PC-3 (cell line): ENCODE measurements at regions not wholly inside any gene's neighbourhood (a gene's known extent, or its start where the extent isn't known, plus 50 kb on each side); places are given as distances from the start of the nearest gene placed in this dataset.

Source experiments
- EZH2 ChIP-seq: fragments of 300-600 bp; sonication (generic); IDR thresholded peaks from one replicate; pipeline ENCODE4 v1.6.1; 2017; ENCODE audit warnings: antibody characterized with exemption, mild to moderate bottlenecking, low read length; ENCODE audit not compliant: unreplicated experiment
- EZH2phosphoT487 ChIP-seq: fragments of 300-600 bp; sonication (generic); IDR thresholded peaks from 2 replicates; pipeline ENCODE4 v1.6.1; 2018; ENCODE audit warnings: mild to moderate bottlenecking, antibody characterized with exemption, low read length, borderline replicate concordance
- TF ChIP-seq, protein P1 (sequence below): fragments of 300-600 bp; sonication (generic); conservative IDR thresholded peaks from 2 replicates; pipeline ENCODE4 v1.5.1; 2017; ENCODE audit warnings: antibody characterized with exemption, low read depth, mild to moderate bottlenecking, low read length

DNA sequence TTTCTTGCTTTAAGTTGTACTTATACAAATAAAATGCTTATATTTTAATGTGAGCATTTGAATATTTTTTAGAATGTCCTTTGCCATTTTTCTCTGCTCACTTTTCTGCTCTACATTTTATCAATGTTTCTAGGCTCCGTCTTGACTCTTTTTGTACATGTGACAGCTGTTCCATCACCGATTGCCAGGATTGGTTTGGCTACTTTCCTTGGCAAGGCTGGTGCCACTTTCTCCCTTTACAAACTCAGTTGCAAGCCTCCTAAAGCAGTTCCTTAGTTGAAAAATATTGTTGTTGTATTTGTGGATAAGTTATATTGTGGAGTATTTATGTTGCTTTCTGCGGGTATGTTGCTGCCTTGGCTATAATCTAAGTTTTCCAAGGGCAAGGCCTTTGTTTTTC is 63.4 kb downstream of the DACT1 start:
- TF ChIP-seq, protein P1, sequence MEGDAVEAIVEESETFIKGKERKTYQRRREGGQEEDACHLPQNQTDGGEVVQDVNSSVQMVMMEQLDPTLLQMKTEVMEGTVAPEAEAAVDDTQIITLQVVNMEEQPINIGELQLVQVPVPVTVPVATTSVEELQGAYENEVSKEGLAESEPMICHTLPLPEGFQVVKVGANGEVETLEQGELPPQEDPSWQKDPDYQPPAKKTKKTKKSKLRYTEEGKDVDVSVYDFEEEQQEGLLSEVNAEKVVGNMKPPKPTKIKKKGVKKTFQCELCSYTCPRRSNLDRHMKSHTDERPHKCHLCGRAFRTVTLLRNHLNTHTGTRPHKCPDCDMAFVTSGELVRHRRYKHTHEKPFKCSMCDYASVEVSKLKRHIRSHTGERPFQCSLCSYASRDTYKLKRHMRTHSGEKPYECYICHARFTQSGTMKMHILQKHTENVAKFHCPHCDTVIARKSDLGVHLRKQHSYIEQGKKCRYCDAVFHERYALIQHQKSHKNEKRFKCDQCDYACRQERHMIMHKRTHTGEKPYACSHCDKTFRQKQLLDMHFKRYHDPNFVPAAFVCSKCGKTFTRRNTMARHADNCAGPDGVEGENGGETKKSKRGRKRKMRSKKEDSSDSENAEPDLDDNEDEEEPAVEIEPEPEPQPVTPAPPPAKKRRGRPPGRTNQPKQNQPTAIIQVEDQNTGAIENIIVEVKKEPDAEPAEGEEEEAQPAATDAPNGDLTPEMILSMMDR, result no peak
- TF ChIP-seq EZH2phosphoT487 (no peak), EZH2 (no peak)
